ENCODE measurements at regions not wholly inside any gene's neighbourhood (a gene's known extent, or its start where the extent isn't known, plus 50 kb on each side); places are given as distances from the start of the nearest gene placed in this dataset.

DNA sequence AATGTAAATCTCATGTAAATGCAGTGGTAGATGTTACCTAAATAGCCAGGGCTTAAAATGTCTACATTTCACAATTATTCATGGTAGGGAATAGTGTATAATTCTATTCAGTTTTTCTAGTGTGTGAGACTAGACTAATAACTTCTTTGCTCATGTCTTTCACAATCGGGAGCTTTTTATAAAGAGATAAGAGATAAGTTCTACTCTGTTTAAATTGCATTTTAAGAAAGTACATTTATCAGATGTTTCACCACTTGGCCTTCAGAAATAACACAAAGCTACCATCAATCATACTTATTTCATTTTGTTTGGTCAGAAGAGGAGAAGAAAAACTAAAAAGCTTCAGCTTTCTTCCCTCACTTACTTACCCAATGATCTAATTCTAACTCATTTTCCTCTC is 725.5 kb upstream of the FLRT2 start:
- TF ChIP-seq NFRKB (IDR thresholded peaks at IDR 0.05) = no peak
- TF ChIP-seq SUZ12 (IDR thresholded peaks at IDR 0.05) = no peak
- TF ChIP-seq SP1 (IDR thresholded peaks at IDR 0.05) = no peak
- TF ChIP-seq, protein P1, sequence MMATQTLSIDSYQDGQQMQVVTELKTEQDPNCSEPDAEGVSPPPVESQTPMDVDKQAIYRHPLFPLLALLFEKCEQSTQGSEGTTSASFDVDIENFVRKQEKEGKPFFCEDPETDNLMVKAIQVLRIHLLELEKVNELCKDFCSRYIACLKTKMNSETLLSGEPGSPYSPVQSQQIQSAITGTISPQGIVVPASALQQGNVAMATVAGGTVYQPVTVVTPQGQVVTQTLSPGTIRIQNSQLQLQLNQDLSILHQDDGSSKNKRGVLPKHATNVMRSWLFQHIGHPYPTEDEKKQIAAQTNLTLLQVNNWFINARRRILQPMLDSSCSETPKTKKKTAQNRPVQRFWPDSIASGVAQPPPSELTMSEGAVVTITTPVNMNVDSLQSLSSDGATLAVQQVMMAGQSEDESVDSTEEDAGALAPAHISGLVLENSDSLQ (IDR thresholded peaks at IDR 0.05) = no peak
- TF ChIP-seq ELF4 (IDR thresholded peaks at IDR 0.05) = no peak
- TF ChIP-seq HDGF (IDR thresholded peaks at IDR 0.05; ENCODE audit: borderline replicate concordance) = no peak
